ENCODE measurements at regions not wholly inside any gene's neighbourhood (a gene's known extent, or its start where the extent isn't known, plus 50 kb on each side); places are given as distances from the start of the nearest gene placed in this dataset.

DNA sequence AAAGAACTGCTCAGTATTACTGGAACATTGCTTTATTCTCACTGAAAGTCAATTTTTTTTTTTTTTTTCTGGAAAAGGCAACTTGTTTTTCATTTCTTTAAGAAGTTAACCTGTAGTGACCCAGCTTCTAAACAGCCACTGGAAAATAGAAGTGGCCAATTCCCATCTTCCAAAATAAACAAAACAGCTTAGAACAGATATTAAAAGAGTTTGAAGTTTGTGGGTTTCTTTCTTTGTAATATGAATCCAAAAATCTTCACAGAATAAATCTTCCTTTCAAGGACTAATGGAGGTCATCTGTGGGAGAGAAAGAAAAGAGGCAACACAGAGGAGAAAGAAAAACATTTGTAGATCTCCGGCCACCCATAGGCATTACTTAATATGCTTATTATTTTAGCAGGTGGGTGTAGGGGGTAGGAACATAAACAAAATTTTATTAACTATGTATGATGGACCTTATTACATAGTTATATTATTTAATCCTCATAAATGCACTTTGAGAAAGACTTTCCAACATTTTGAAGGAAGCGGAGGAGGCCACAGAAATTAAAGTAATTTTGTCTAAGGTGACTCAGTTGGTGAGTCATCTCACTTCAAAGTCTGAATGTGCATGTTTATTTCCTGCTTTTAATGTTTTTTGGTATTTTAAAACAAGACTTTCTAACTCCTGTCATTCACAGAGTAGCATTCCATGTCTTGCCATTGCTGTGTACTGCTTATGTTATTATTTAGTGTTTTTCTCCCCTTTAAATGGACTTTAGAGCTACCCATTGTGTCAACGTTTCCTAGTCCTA, 1791.8 kb upstream of the WWC1 start:
- H3K9me3 ChIP-seq (replicated peaks; ENCODE audit: control insufficient read depth, insufficient read depth, low read length) = peaks cover 4% of the 10 kb centered on the region
- no peak overlapping the region for H2AFZ ChIP-seq (ENCODE audit: low read depth, low read length)
- H3K36me3 ChIP-seq (ENCODE audit: control insufficient read depth in 2 of 2, extremely low read depth in 1 of 2, insufficient read depth in 2 of 2, low read length in 2 of 2) = no peaks in the 10 kb centered on the region
- no peaks in the 10 kb centered on the region for H3K79me2 ChIP-seq (ENCODE audit: control insufficient read depth, insufficient read depth, low read length)
- ChIA-PET POLR2A (no interaction called here), CTCF (no interaction called here)
- H3K4me2 ChIP-seq (ENCODE audit: insufficient read depth, low read length) = no peak overlapping the region
- no peak overlapping the region for H3K4me3 ChIP-seq (replicated peaks in 1 of 3; ENCODE audit: insufficient read depth in 1 of 3, low read depth in 1 of 3, low read length in 3 of 3)
- H3K9me1 ChIP-seq (replicated peaks; ENCODE audit: control insufficient read depth, extremely low read depth, insufficient read depth, low read length) = no peaks in the 10 kb centered on the region
- intact Hi-C loops (cut with micrococcal nuclease) = no loop called here
- no peak for DNase-seq (ENCODE audit: low read depth, low spot score)
- no peak overlapping the region for H3K27ac ChIP-seq (ENCODE audit: insufficient read depth, low read depth, low read length)
- H3K9ac ChIP-seq (replicated peaks; ENCODE audit: extremely low read depth, insufficient read depth, low read length) = no peak overlapping the region
- dilution Hi-C loops (cut with MboI; ENCODE audit: extremely low pct_ligation_motif_present, low sequenced_read_pairs) = no loop called here
- no peak for FAIRE-seq
- no TSS peak for BruUV-seq (replicated peaks)
- no peaks in the 10 kb centered on the region for H3K4me1 ChIP-seq (ENCODE audit: control insufficient read depth, extremely low read depth, insufficient read depth, low read length)
- no peaks in the 10 kb centered on the region for H3K27me3 ChIP-seq (ENCODE audit: control insufficient read depth in 2 of 2, insufficient read depth in 2 of 2, low read length in 2 of 2)
- TF ChIP-seq EZH2 (IDR thresholded peaks at IDR 0.05; ENCODE audit: borderline replicate concordance, low read depth, low read length, severe bottlenecking) (no peak), MYC (IDR thresholded peaks at IDR 0.05; ENCODE audit: low read depth, low read length) (no peak), POLR2A (IDR thresholded peaks at IDR 0.05; ENCODE audit: low read depth, low read length) (no peak), JUN (IDR thresholded peaks at IDR 0.05; ENCODE audit: borderline replicate concordance, insufficient read depth, insufficient read length, low read depth) (peak; percentile 3), POLR2AphosphoS5 (IDR thresholded peaks at IDR 0.05; ENCODE audit: insufficient read depth, low read depth, low read length) (no peak)
- TF ChIP-seq, protein P1, sequence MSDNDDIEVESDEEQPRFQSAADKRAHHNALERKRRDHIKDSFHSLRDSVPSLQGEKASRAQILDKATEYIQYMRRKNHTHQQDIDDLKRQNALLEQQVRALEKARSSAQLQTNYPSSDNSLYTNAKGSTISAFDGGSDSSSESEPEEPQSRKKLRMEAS (IDR thresholded peaks at IDR 0.05; ENCODE audit: insufficient read depth, insufficient read length) = no peak
- no peaks in the 10 kb centered on the region for H4K20me1 ChIP-seq (replicated peaks; ENCODE audit: control insufficient read depth, extremely low read depth, insufficient read depth, low read length)

DNA sequence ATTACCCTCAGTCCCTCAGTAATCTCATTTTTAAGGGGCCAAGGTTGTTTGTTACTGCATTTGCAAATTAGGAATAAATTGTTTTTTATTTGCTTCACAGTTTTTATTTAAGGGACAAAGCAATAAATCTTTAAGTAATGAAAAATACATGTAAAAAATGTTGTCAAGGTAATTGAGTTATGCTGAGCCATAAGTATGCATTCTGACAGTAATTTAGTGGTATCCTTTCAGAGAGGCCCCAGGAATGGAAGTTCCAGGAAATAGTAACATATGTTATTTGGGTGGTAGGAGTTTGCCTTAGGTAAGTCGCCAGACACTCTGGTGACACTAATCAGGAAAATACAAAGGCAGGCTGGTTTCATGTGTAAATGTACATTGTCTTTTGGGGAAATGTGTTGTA, 1787.9 kb upstream of the WWC1 start:
- FAIRE-seq = no peak
- DNase-seq (ENCODE audit: low read depth, low spot score) = no peak
- no peak overlapping the region for H3K4me2 ChIP-seq (ENCODE audit: insufficient read depth, low read length)
- no peak overlapping the region for H3K4me3 ChIP-seq (replicated peaks in 1 of 3; ENCODE audit: insufficient read depth in 1 of 3, low read depth in 1 of 3, low read length in 3 of 3)
- CTCF ChIA-PET = no interaction called here
- no peaks in the 10 kb centered on the region for H3K27me3 ChIP-seq (ENCODE audit: control insufficient read depth in 2 of 2, insufficient read depth in 2 of 2, low read length in 2 of 2)
- H2AFZ ChIP-seq (ENCODE audit: low read depth, low read length) = no peak overlapping the region
- peaks cover 2% of the 10 kb centered on the region for H3K9me3 ChIP-seq (replicated peaks; ENCODE audit: control insufficient read depth, insufficient read depth, low read length)
- H4K20me1 ChIP-seq (replicated peaks; ENCODE audit: control insufficient read depth, extremely low read depth, insufficient read depth, low read length) = no peaks in the 10 kb centered on the region
- intact Hi-C loops (cut with micrococcal nuclease) (no loop called here), dilution Hi-C loops (cut with MboI; ENCODE audit: extremely low pct_ligation_motif_present, low sequenced_read_pairs) (no loop called here)
- no peaks in the 10 kb centered on the region for H3K79me2 ChIP-seq (ENCODE audit: control insufficient read depth, insufficient read depth, low read length)
- no TSS peak for BruUV-seq (replicated peaks)
- TF ChIP-seq, protein P1 (IDR thresholded peaks at IDR 0.05; ENCODE audit: insufficient read depth, insufficient read length) = no peak
- no peak for TF ChIP-seq POLR2A (IDR thresholded peaks at IDR 0.05; ENCODE audit: low read depth, low read length)
- TF ChIP-seq GATA2 (IDR thresholded peaks at IDR 0.05; ENCODE audit: insufficient read depth, insufficient read length, low read depth, low read length) = no peak
- no peak for TF ChIP-seq JUN (IDR thresholded peaks at IDR 0.05; ENCODE audit: borderline replicate concordance, insufficient read depth, insufficient read length, low read depth)
- TF ChIP-seq, protein P2, sequence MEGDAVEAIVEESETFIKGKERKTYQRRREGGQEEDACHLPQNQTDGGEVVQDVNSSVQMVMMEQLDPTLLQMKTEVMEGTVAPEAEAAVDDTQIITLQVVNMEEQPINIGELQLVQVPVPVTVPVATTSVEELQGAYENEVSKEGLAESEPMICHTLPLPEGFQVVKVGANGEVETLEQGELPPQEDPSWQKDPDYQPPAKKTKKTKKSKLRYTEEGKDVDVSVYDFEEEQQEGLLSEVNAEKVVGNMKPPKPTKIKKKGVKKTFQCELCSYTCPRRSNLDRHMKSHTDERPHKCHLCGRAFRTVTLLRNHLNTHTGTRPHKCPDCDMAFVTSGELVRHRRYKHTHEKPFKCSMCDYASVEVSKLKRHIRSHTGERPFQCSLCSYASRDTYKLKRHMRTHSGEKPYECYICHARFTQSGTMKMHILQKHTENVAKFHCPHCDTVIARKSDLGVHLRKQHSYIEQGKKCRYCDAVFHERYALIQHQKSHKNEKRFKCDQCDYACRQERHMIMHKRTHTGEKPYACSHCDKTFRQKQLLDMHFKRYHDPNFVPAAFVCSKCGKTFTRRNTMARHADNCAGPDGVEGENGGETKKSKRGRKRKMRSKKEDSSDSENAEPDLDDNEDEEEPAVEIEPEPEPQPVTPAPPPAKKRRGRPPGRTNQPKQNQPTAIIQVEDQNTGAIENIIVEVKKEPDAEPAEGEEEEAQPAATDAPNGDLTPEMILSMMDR (IDR thresholded peaks at IDR 0.05; ENCODE audit: extremely low read depth in 1 of 2, insufficient read depth in 1 of 2, low read depth in 1 of 2, low read length in 2 of 2) = no peak
- TF ChIP-seq FOS (IDR thresholded peaks at IDR 0.05; ENCODE audit: borderline replicate concordance, insufficient read depth, low read length) = no peak
- TF ChIP-seq MYC (IDR thresholded peaks at IDR 0.05; ENCODE audit: low read depth, low read length) = no peak
- TF ChIP-seq POLR2AphosphoS5 (IDR thresholded peaks at IDR 0.05; ENCODE audit: insufficient read depth, low read depth, low read length) = no peak
- no peak for TF ChIP-seq EZH2 (IDR thresholded peaks at IDR 0.05; ENCODE audit: borderline replicate concordance, low read depth, low read length, severe bottlenecking)
- no peaks in the 10 kb centered on the region for H3K4me1 ChIP-seq (ENCODE audit: control insufficient read depth, extremely low read depth, insufficient read depth, low read length)
- POLR2A ChIA-PET = no interaction called here
- no peak overlapping the region for H3K9ac ChIP-seq (replicated peaks; ENCODE audit: extremely low read depth, insufficient read depth, low read length)
- H3K9me1 ChIP-seq (replicated peaks; ENCODE audit: control insufficient read depth, extremely low read depth, insufficient read depth, low read length) = no peaks in the 10 kb centered on the region
- H3K27ac ChIP-seq (ENCODE audit: insufficient read depth, low read depth, low read length) = no peak overlapping the region
- H3K36me3 ChIP-seq (ENCODE audit: control insufficient read depth in 2 of 2, extremely low read depth in 1 of 2, insufficient read depth in 2 of 2, low read length in 2 of 2) = no peaks in the 10 kb centered on the region

Measured in endothelial cell of umbilical vein (primary cell).